GM12891 (cell line): ENCODE measurements at regions not wholly inside any gene's neighbourhood (a gene's known extent, or its start where the extent isn't known, plus 50 kb on each side); places are given as distances from the start of the nearest gene placed in this dataset.

Experiments
- POLR2A ChIP-seq: IDR thresholded peaks from 2 replicates; pipeline ENCODE4 v1.6.1; 2011; ENCODE audit warnings: low read depth, low read length, control low read depth
- POLR2AphosphoS5 ChIP-seq: IDR thresholded peaks from 2 replicates; pipeline ENCODE4 v1.6.1; 2011; ENCODE audit warnings: low read depth, low read length, control low read depth
- TAF1 ChIP-seq: IDR thresholded peaks from 2 replicates; pipeline ENCODE4 v1.6.1; 2011; ENCODE audit warnings: low read depth, low read length, control low read depth

DNA sequence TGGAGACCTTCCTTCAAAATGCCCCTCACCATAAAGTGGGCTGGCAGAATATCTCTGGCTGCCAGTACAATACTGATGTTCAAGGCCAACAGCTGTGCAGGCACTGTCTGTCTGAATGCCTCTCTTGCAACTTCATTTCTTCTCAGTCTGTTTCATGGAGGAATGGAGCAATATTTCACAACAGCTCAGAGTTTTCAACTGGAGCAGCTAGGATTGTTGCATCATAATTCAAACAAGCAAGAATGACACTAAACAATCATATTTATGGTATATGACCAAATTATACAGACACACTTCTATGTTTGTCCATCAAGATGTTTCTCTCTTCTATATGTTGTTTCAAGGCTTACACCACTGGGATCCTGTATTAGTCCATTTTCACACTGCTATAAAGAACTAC lies 444.2 kb downstream of the LRATD1 start:
- TF ChIP-seq POLR2AphosphoS5 (no peak), POLR2A (no peak), TAF1 (no peak)
